Chondrocyte (in vitro differentiated cells): ENCODE measurements at regions not wholly inside any gene's neighbourhood (a gene's known extent, or its start where the extent isn't known, plus 50 kb on each side); places are given as distances from the start of the nearest gene placed in this dataset.

Source experiments
- DNase-seq: peaks from one replicate; pipeline ENCODE4 v3.0.0; 2021; ENCODE audit warnings: mixed read lengths, low spot score
- H3K27ac Mint-ChIP-seq: one replicate; pipeline ENCODE4 v1.8.0; 2021; ENCODE audit warnings: mild to moderate bottlenecking, moderate library complexity, mixed read lengths; ENCODE audit not compliant: unreplicated experiment
- H3K27me3 Mint-ChIP-seq: 2 replicates; pipeline ENCODE4 v1.8.0; 2021; ENCODE audit warnings: low read depth, mixed read lengths
- H3K36me3 Mint-ChIP-seq: 2 replicates; pipeline ENCODE4 v1.8.0; 2021; ENCODE audit warnings: low read depth, mixed read lengths
- H3K4me1 Mint-ChIP-seq: 2 replicates; pipeline ENCODE4 v1.8.0; 2021; ENCODE audit warnings: low read depth, mild to moderate bottlenecking, mixed read lengths
- H3K4me3 Mint-ChIP-seq: one replicate; pipeline ENCODE4 v1.8.0; 2021; ENCODE audit warnings: mild to moderate bottlenecking, moderate library complexity, mixed read lengths; ENCODE audit not compliant: unreplicated experiment
- H3K9me3 Mint-ChIP-seq: 2 replicates; pipeline ENCODE4 v1.8.0; 2021; ENCODE audit warnings: low read depth, mixed read lengths
- TF ChIP-seq, protein P1 (sequence below): fragments of 200-600 bp; sonication (generic); IDR thresholded peaks from 2 replicates; pipeline ENCODE4 v1.5.0; 2021; ENCODE audit warnings: antibody characterized with exemption, mild to moderate bottlenecking, moderate library complexity

DNA sequence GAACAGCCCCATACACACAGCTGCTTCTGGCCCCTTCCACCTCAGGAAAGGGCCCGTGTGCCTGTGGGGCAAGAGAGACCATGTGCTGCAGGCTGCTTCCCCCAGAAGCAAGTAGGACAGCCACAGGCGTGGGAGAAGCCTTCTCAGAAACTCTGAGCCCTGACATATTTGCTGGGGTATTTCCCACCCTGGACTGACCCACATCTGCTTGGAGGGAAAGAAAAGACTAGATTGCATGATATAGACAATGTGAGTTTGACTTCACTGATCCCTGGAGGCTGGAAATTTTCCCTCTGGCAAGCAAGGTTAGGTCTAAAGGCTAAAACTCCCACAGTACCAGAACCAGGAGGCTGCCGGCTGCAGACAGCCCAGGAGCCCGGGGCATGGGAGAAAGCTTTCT, 213.3 kb upstream of the SSTR4 start:
- Mint-ChIP-seq H3K27ac (no peak overlapping the region), H3K4me3 (no peak overlapping the region), H3K27me3 (no peaks in the 10 kb centered on the region), H3K36me3 (no peaks in the 10 kb centered on the region), H3K9me3 (no peaks in the 10 kb centered on the region), H3K4me1 (peaks cover 42% of the 10 kb centered on the region)
- no peak for DNase-seq
- TF ChIP-seq, protein P1, sequence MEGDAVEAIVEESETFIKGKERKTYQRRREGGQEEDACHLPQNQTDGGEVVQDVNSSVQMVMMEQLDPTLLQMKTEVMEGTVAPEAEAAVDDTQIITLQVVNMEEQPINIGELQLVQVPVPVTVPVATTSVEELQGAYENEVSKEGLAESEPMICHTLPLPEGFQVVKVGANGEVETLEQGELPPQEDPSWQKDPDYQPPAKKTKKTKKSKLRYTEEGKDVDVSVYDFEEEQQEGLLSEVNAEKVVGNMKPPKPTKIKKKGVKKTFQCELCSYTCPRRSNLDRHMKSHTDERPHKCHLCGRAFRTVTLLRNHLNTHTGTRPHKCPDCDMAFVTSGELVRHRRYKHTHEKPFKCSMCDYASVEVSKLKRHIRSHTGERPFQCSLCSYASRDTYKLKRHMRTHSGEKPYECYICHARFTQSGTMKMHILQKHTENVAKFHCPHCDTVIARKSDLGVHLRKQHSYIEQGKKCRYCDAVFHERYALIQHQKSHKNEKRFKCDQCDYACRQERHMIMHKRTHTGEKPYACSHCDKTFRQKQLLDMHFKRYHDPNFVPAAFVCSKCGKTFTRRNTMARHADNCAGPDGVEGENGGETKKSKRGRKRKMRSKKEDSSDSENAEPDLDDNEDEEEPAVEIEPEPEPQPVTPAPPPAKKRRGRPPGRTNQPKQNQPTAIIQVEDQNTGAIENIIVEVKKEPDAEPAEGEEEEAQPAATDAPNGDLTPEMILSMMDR: no peak

DNA sequence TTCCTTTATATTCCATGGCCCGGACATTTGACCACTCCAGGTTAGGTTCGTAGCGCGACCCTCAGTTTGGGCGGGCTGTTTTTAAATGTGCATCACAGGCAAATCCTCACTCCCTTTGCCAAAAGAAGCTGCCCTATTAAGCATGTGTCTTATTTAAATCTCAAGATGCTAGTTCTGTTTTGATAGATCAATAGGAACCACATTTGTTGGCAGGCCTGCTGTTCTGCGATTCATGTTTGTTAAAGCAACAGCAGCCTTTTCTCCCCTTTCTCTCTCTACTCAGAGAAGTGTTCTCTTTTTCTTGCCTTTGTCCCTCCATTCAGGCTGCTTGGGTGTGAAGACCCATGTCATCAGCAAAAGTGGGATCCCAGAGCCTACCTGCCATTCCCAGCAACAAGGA, 212.0 kb upstream of the SSTR4 start:
- H3K4me1 Mint-ChIP-seq: peaks cover 42% of the 10 kb centered on the region
- H3K4me3 Mint-ChIP-seq: no peak overlapping the region
- no peak for DNase-seq
- H3K27ac Mint-ChIP-seq: no peak overlapping the region
- H3K27me3 Mint-ChIP-seq: no peaks in the 10 kb centered on the region
- TF ChIP-seq, protein P1: no peak
- no peaks in the 10 kb centered on the region for H3K36me3 Mint-ChIP-seq
- H3K9me3 Mint-ChIP-seq: no peaks in the 10 kb centered on the region

DNA sequence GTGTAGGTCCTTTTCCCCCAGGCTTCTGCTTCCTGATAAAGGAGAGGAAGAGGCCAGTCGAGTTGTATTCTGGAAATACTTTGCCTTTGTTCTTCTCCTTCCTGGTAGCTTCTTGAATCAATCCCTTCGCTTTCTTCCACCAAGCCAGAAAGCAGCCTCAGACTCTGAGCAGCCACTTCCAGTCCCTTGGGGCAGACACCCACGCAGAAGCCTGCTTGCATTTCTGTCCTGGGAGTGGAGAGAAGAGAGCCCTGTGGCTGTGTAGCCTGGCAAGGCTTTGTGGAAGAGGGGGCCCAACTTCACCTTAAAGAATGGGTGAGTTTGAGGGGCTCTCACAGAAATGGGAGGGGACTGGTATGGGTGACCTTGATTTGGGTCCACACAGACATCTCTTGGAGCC, 211.0 kb upstream of the SSTR4 start:
- TF ChIP-seq, protein P1: no peak
- DNase-seq: no peak
- Mint-ChIP-seq H3K36me3 (no peaks in the 10 kb centered on the region), H3K9me3 (no peaks in the 10 kb centered on the region), H3K4me1 (peaks cover 42% of the 10 kb centered on the region), H3K4me3 (no peak overlapping the region), H3K27ac (no peak overlapping the region), H3K27me3 (no peaks in the 10 kb centered on the region)

DNA sequence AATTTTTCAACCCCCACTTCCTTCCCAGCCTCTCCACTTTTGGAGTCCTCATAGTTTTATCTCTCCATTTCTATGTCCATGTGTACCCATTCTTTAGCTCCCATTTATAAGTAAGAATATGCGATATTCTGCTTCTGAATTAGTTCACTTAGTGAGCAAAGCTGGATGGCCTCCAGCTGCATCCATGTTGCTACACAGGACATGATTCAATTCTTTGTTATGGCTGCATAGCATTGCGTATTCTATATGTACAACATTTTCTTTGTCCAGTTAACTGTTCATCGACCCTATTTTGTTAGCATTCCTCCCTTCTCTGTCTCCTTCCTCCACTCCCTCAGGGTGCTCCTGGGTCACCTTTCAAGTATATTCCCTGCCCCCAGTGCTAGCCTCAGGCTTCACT, 210.0 kb upstream of the SSTR4 start:
- H3K4me3 Mint-ChIP-seq: no peak overlapping the region
- peaks cover 42% of the 10 kb centered on the region for H3K4me1 Mint-ChIP-seq
- H3K36me3 Mint-ChIP-seq: no peaks in the 10 kb centered on the region
- no peak for DNase-seq
- TF ChIP-seq, protein P1: no peak
- no peaks in the 10 kb centered on the region for H3K9me3 Mint-ChIP-seq
- H3K27ac Mint-ChIP-seq: peak overlapping the region; percentile 14
- no peaks in the 10 kb centered on the region for H3K27me3 Mint-ChIP-seq

DNA sequence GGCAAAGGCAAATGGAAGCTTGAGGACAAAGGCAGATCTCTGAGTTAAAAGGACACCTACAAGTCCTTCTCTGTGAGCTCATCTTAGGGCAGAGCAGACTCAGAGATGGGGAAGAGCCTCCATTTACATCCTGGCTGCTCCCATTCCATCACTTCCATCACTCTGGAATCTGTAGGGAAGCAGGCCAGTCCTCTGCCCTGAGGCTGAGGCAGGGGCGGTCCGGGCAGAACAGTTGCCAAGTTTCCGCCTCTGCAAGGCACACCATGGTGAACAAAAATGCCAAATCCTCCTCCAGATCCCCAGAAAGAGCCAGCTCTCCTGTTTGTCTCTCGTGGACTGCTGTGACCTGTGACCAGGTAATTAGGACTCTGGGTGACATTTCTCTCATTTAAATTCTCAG, 209.6 kb upstream of the SSTR4 start:
- H3K36me3 Mint-ChIP-seq: no peaks in the 10 kb centered on the region
- peak overlapping the region; percentile 55 for H3K27ac Mint-ChIP-seq
- DNase-seq: no peak
- H3K27me3 Mint-ChIP-seq: no peaks in the 10 kb centered on the region
- TF ChIP-seq, protein P1: no peak
- no peak overlapping the region for H3K4me3 Mint-ChIP-seq
- H3K4me1 Mint-ChIP-seq: peaks cover 42% of the 10 kb centered on the region
- H3K9me3 Mint-ChIP-seq: no peaks in the 10 kb centered on the region
